ENCODE measurements at regions not wholly inside any gene's neighbourhood (a gene's known extent, or its start where the extent isn't known, plus 50 kb on each side); places are given as distances from the start of the nearest gene placed in this dataset.

DNA sequence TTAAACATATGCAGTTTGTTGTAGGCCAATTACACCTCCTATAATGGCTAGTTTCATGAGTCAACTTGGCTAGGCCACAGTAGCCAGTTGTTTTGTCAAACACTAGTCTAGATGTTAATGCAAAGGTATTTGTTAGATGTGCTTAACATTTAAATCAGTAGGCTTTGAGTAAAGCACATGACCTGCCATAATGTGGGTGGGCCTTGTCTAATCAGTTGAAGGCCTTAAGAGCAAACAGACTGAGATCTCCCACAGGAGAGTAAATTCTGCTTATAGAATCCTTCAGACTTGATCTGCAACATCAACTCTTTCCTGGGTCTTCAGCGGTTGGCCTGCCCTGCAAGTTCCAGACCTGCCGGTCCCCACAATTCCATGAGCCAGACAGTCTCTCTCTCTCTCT is 1345.9 kb downstream of the BRD1 start:
- no peak for TF ChIP-seq POLR2AphosphoS5 (IDR thresholded peaks at IDR 0.05; ENCODE audit: low read depth, low read length)
- TF ChIP-seq, protein P1, sequence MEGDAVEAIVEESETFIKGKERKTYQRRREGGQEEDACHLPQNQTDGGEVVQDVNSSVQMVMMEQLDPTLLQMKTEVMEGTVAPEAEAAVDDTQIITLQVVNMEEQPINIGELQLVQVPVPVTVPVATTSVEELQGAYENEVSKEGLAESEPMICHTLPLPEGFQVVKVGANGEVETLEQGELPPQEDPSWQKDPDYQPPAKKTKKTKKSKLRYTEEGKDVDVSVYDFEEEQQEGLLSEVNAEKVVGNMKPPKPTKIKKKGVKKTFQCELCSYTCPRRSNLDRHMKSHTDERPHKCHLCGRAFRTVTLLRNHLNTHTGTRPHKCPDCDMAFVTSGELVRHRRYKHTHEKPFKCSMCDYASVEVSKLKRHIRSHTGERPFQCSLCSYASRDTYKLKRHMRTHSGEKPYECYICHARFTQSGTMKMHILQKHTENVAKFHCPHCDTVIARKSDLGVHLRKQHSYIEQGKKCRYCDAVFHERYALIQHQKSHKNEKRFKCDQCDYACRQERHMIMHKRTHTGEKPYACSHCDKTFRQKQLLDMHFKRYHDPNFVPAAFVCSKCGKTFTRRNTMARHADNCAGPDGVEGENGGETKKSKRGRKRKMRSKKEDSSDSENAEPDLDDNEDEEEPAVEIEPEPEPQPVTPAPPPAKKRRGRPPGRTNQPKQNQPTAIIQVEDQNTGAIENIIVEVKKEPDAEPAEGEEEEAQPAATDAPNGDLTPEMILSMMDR (IDR thresholded peaks at IDR 0.05 in 2 of 3, conservative IDR thresholded peaks at IDR 0.05 in 1 of 3; ENCODE audit: borderline replicate concordance in 1 of 3, insufficient read depth in 1 of 3, low read depth in 2 of 3, low read length in 2 of 3), result no peak
- no peak for TF ChIP-seq EZH2 (IDR thresholded peaks at IDR 0.05)
- TF ChIP-seq EZH2phosphoT487 (IDR thresholded peaks at IDR 0.05; ENCODE audit: borderline replicate concordance), result no peak
- TF ChIP-seq CEBPB (IDR thresholded peaks at IDR 0.05; ENCODE audit: low read depth), result no peak
- no peak for TF ChIP-seq RAD21 (IDR thresholded peaks at IDR 0.05; ENCODE audit: low read depth)
- TF ChIP-seq SP1 (IDR thresholded peaks at IDR 0.05; ENCODE audit: low read depth), result no peak
- no peak for TF ChIP-seq YY1 (IDR thresholded peaks at IDR 0.05; ENCODE audit: extremely low read depth, insufficient replicate concordance, low read depth, low read length)
- TF ChIP-seq, protein P2, sequence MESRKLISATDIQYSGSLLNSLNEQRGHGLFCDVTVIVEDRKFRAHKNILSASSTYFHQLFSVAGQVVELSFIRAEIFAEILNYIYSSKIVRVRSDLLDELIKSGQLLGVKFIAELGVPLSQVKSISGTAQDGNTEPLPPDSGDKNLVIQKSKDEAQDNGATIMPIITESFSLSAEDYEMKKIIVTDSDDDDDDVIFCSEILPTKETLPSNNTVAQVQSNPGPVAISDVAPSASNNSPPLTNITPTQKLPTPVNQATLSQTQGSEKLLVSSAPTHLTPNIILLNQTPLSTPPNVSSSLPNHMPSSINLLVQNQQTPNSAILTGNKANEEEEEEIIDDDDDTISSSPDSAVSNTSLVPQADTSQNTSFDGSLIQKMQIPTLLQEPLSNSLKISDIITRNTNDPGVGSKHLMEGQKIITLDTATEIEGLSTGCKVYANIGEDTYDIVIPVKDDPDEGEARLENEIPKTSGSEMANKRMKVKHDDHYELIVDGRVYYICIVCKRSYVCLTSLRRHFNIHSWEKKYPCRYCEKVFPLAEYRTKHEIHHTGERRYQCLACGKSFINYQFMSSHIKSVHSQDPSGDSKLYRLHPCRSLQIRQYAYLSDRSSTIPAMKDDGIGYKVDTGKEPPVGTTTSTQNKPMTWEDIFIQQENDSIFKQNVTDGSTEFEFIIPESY (IDR thresholded peaks at IDR 0.05; ENCODE audit: extremely low read depth, insufficient replicate concordance, low read length), result no peak
- TF ChIP-seq, protein P3, sequence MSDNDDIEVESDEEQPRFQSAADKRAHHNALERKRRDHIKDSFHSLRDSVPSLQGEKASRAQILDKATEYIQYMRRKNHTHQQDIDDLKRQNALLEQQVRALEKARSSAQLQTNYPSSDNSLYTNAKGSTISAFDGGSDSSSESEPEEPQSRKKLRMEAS (IDR thresholded peaks at IDR 0.05), result no peak
- TF ChIP-seq JUND (IDR thresholded peaks at IDR 0.05), result no peak
- no peak for TF ChIP-seq POLR2A (IDR thresholded peaks at IDR 0.05; ENCODE audit: borderline replicate concordance, extremely low read depth, insufficient read depth, insufficient read length)
- TF ChIP-seq SRF (IDR thresholded peaks at IDR 0.05; ENCODE audit: low read depth), result no peak
